HEK293T (cell line): ENCODE measurements at regions not wholly inside any gene's neighbourhood (a gene's known extent, or its start where the extent isn't known, plus 50 kb on each side); places are given as distances from the start of the nearest gene placed in this dataset.

ENCODE experiments used
- CTCF ChIA-PET: fragments of 350-600 bp; formaldehyde crosslinking; extraction: SDS; loops from one replicate; lab custom pipeline; 2021; ENCODE audit warnings: antibody characterized with exemption, inconsistent platforms; lab: Yijun Ruan, JAX
- POLR2A ChIA-PET: fragments of 350-600 bp; formaldehyde crosslinking; extraction: SDS; loops from one replicate; lab custom pipeline; 2020; ENCODE audit warnings: antibody characterized with exemption, inconsistent platforms; lab: Yijun Ruan, JAX
- DNase-seq: peaks from one replicate; pipeline ENCODE4 v3.0.0; 2012; ENCODE audit warnings: mixed read lengths; ENCODE audit errors: extremely low spot score
- ARNT ChIP-seq: fragments of 450-650 bp; IDR thresholded peaks from 2 replicates; pipeline ENCODE4 v1.6.1; 2017; ENCODE audit warnings: mild to moderate bottlenecking
- BHLHE40 ChIP-seq: fragments of 450-650 bp; IDR thresholded peaks from 2 replicates; pipeline ENCODE4 v1.6.1; 2016; ENCODE audit warnings: mild to moderate bottlenecking, moderate library complexity, borderline replicate concordance
- CTBP1 ChIP-seq: fragments of 450-650 bp; IDR thresholded peaks from 2 replicates; pipeline ENCODE4 v1.6.1; 2016; ENCODE audit warnings: borderline replicate concordance
- ELF4 ChIP-seq: fragments of 450-650 bp; IDR thresholded peaks from 2 replicates; pipeline ENCODE4 v1.6.1; 2017; ENCODE audit warnings: antibody characterized with exemption
- FOXA1 ChIP-seq: fragments of 450-650 bp; IDR thresholded peaks from 2 replicates; pipeline ENCODE4 v1.6.1; 2016; ENCODE audit warnings: mild to moderate bottlenecking
- FOXK2 ChIP-seq: fragments of 450-650 bp; IDR thresholded peaks from 2 replicates; pipeline ENCODE4 v1.6.1; 2016; ENCODE audit warnings: mild to moderate bottlenecking
- FOXM1 ChIP-seq: fragments of 450-650 bp; IDR thresholded peaks from 2 replicates; pipeline ENCODE4 v1.6.1; 2017; ENCODE audit warnings: mild to moderate bottlenecking, borderline replicate concordance
- HDGF ChIP-seq: fragments of 450-650 bp; IDR thresholded peaks from 2 replicates; pipeline ENCODE4 v1.6.1; 2017; ENCODE audit warnings: antibody characterized with exemption, borderline replicate concordance
- L3MBTL2 ChIP-seq: fragments of 450-650 bp; conservative IDR thresholded peaks from 2 replicates; pipeline ENCODE4 v1.6.1; 2016; ENCODE audit warnings: mild to moderate bottlenecking
- LEF1 ChIP-seq: fragments of 450-650 bp; IDR thresholded peaks from 2 replicates; pipeline ENCODE4 v1.6.1; 2017; ENCODE audit warnings: mild to moderate bottlenecking, borderline replicate concordance
- NFRKB ChIP-seq: fragments of 450-650 bp; IDR thresholded peaks from 2 replicates; pipeline ENCODE4 v1.6.1; 2016; ENCODE audit warnings: mild to moderate bottlenecking, moderate library complexity
- PKNOX1 ChIP-seq: fragments of 450-650 bp; IDR thresholded peaks from 2 replicates; pipeline ENCODE4 v1.6.1; 2016
- SP1 ChIP-seq: fragments of 450-650 bp; IDR thresholded peaks from 2 replicates; pipeline ENCODE4 v1.6.1; 2017
- SUZ12 ChIP-seq: fragments of 450-650 bp; IDR thresholded peaks from 2 replicates; pipeline ENCODE4 v1.6.1; 2016; ENCODE audit warnings: mild to moderate bottlenecking
- TARDBP ChIP-seq: fragments of 450-650 bp; IDR thresholded peaks from 2 replicates; pipeline ENCODE4 v1.6.1; 2016
- ZNF384 ChIP-seq: fragments of 450-650 bp; IDR thresholded peaks from 2 replicates; pipeline ENCODE4 v1.6.1; 2016

GRCh38 chr2:83014462-83014861 lies 1444.6 kb downstream of the SUCLG1 start:
- no peak for TF ChIP-seq ZNF384
- TF ChIP-seq NFRKB = no peak
- TF ChIP-seq SP1 = no peak
- TF ChIP-seq FOXA1 = no peak
- TF ChIP-seq ARNT = no peak
- no peak for TF ChIP-seq PKNOX1
- TF ChIP-seq TARDBP = no peak
- TF ChIP-seq BHLHE40 = no peak
- no peak for TF ChIP-seq SUZ12
- TF ChIP-seq ELF4 = no peak
- no peak for TF ChIP-seq FOXM1
- no peak for TF ChIP-seq CTBP1
- TF ChIP-seq HDGF = no peak
- no peak for TF ChIP-seq LEF1
- TF ChIP-seq L3MBTL2 = no peak
- TF ChIP-seq FOXK2 = no peak
- ChIA-PET POLR2A (no interaction called here), CTCF (no interaction called here)
- DNase-seq = no peak

- no peak for DNase-seq
- TF ChIP-seq L3MBTL2 = no peak
- TF ChIP-seq ZNF384 = no peak
- no peak for TF ChIP-seq LEF1
- no peak for TF ChIP-seq TARDBP
- TF ChIP-seq ARNT = no peak
- TF ChIP-seq CTBP1 = no peak
- TF ChIP-seq PKNOX1 = no peak
- no peak for TF ChIP-seq HDGF
- no peak for TF ChIP-seq SUZ12
- TF ChIP-seq SP1 = no peak
- TF ChIP-seq NFRKB = no peak
- no peak for TF ChIP-seq FOXA1
- no peak for TF ChIP-seq BHLHE40
- no peak for TF ChIP-seq ELF4
- no peak for TF ChIP-seq FOXM1
- TF ChIP-seq FOXK2 = no peak
- ChIA-PET POLR2A (no interaction called here), CTCF (no interaction called here)
Measured at GRCh38 chr2:83006961-83007360, 1452.1 kb downstream of the SUCLG1 start.

DNA sequence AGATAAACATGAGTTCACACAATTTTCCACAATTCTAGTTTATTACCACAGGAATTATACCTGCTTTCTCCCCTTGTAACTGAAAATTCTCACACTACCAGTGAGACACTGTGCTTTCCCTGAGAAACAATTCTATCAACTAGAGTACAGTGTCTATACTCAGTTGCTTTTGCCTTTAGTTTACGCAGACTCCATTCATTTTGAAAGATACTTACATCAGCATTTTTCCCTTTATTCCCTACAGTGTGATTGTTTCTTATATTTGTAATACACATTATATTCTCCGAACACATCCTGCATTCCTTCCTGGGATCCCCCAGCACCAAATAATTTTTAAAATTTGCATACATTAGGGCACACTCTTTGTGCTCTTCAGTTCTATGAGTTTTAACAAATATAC lies 1455.5 kb downstream of the SUCLG1 start:
- ChIA-PET CTCF (no interaction called here), POLR2A (no interaction called here)
- no peak for DNase-seq
- TF ChIP-seq FOXK2 (no peak), SP1 (no peak), HDGF (no peak), TARDBP (no peak), LEF1 (no peak), NFRKB (no peak), BHLHE40 (no peak), FOXM1 (no peak), CTBP1 (no peak), ARNT (no peak), PKNOX1 (no peak), ZNF384 (no peak), FOXA1 (no peak), SUZ12 (no peak), L3MBTL2 (no peak), ELF4 (no peak)

DNA sequence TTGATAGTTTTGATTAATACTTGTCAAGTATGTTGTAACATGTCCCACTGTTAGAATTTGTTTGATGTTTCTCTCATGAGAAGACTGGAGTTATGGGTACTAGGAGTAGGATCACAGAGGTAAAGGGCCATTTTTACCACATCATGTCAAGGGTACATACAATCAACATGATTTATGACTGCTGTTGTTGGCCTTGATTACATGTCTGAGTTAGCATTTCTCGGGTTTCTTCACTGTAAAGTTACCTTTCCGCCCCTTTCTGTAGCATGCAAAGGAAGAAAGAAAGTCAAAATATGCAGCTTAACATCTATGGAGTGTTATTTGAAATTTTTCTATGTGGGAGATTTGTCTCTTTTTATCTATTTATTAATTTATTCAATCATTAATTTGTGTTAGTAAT lies 1456.4 kb downstream of the SUCLG1 start:
- ChIA-PET POLR2A (no interaction called here), CTCF (no interaction called here)
- TF ChIP-seq SUZ12 = no peak
- no peak for TF ChIP-seq ELF4
- TF ChIP-seq BHLHE40 = no peak
- TF ChIP-seq CTBP1 = no peak
- TF ChIP-seq TARDBP = no peak
- DNase-seq = no peak

GRCh38 chr2:82998781-82999180 lies 1460.3 kb downstream of the SUCLG1 start:
- CTCF ChIA-PET = interaction anchor here (0.6 kb wide), 1 partner anchor 23 kb away, joined by 3 read pairs; no protein-coding TSS in a partner anchor
- no peak for TF ChIP-seq NFRKB
- no peak for TF ChIP-seq SP1
- TF ChIP-seq LEF1 = no peak
- no peak for DNase-seq
- POLR2A ChIA-PET = no interaction called here

DNA sequence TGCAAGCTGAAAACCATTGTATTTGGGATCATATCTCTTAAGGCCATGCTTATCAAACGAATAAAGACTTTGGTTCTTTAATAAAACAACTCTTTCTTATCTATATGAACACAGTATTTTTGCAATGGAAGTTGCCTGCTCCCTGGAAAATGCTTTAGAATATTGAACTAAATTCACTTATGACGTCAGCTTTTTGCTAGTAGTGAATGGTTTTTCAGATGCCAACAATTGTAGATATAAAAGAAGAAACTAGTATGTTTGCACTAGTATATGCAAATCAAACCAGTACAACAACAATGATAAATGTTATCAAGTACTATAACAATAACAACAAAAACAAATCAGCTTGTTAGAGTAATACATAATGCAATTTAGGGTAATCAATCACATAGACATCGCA lies 1462.9 kb downstream of the SUCLG1 start:
- POLR2A ChIA-PET = no interaction called here
- no peak for TF ChIP-seq SP1
- TF ChIP-seq LEF1 = no peak
- no peak for TF ChIP-seq ELF4
- no peak for TF ChIP-seq L3MBTL2
- TF ChIP-seq BHLHE40 = no peak
- TF ChIP-seq HDGF = no peak
- TF ChIP-seq ARNT = no peak
- TF ChIP-seq FOXA1 = no peak
- no peak for TF ChIP-seq FOXM1
- no peak for TF ChIP-seq SUZ12
- no peak for TF ChIP-seq TARDBP
- TF ChIP-seq FOXK2 = no peak
- no peak for TF ChIP-seq PKNOX1
- no peak for TF ChIP-seq CTBP1
- no peak for TF ChIP-seq ZNF384
- CTCF ChIA-PET = no interaction called here
- DNase-seq = no peak
